DND-41 (cell line): ENCODE measurements at regions not wholly inside any gene's neighbourhood (a gene's known extent, or its start where the extent isn't known, plus 50 kb on each side); places are given as distances from the start of the nearest gene placed in this dataset.

Experiments used
- EZH2 ChIP-seq: IDR thresholded peaks from 3 replicates; pipeline ENCODE4 v1.6.1; 2012; ENCODE audit warnings: borderline replicate concordance, low read depth, mild to moderate bottlenecking, moderate library complexity, low read length, inconsistent platforms; ENCODE audit not compliant: severe bottlenecking
- TF ChIP-seq, protein P1 (sequence below): IDR thresholded peaks from 2 replicates; pipeline ENCODE4 v1.5.1; 2012; ENCODE audit warnings: borderline replicate concordance, low read length, moderate library complexity, mild to moderate bottlenecking; ENCODE audit not compliant: poor library complexity, severe bottlenecking; ENCODE audit errors: extremely low read depth

DNA sequence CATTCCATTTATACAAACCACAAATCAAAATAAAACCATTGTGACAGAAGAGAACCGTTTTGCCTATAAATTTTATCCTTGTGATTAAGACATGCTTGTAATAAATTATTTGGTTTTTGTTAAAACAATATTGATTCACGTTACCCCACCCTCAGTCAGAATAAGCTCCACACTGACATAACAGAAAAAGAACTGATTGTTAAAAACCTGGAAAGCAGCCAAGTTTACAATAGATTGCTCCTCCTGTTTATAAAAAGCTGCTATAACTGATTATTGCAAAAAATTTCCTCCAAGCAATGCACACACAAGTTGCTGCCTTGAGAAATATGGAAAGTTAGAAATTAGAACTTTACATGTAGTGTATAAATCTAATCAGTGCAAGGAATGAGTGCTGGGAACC, 263.5 kb downstream of the SETD4 start:
- TF ChIP-seq, protein P1, sequence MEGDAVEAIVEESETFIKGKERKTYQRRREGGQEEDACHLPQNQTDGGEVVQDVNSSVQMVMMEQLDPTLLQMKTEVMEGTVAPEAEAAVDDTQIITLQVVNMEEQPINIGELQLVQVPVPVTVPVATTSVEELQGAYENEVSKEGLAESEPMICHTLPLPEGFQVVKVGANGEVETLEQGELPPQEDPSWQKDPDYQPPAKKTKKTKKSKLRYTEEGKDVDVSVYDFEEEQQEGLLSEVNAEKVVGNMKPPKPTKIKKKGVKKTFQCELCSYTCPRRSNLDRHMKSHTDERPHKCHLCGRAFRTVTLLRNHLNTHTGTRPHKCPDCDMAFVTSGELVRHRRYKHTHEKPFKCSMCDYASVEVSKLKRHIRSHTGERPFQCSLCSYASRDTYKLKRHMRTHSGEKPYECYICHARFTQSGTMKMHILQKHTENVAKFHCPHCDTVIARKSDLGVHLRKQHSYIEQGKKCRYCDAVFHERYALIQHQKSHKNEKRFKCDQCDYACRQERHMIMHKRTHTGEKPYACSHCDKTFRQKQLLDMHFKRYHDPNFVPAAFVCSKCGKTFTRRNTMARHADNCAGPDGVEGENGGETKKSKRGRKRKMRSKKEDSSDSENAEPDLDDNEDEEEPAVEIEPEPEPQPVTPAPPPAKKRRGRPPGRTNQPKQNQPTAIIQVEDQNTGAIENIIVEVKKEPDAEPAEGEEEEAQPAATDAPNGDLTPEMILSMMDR: no peak
- no peak for TF ChIP-seq EZH2
